Liver (tissue), 8 donors: ENCODE measurements at regions not wholly inside any gene's neighbourhood (a gene's known extent, or its start where the extent isn't known, plus 50 kb on each side); places are given as distances from the start of the nearest gene placed in this dataset.

Source experiments
- DNase-seq: peaks from one replicate; pipeline ENCODE4 v3.0.0-alpha.2; 2017; ENCODE audit warnings: low spot score
- H3K27ac ChIP-seq, 2 donors: one replicate each; pipeline ENCODE4 v1.7.0; 2013; ENCODE audit warnings: inconsistent platforms in 2 of 2, low read length in 2 of 2, control low read depth in 1 of 2, low read depth in 1 of 2, mild to moderate bottlenecking in 1 of 2
- H3K27me3 ChIP-seq, 4 donors: one replicate each; pipeline versions ENCODE4 v1.6.1 to v1.7.0; 2013; ENCODE audit warnings: low read length in 3 of 4, inconsistent platforms in 1 of 4, mild to moderate bottlenecking in 1 of 4, moderate library complexity in 1 of 4; ENCODE audit not compliant: control insufficient read depth in 4 of 4, insufficient read depth in 4 of 4
- H3K36me3 ChIP-seq, 4 donors: one replicate each; pipeline versions ENCODE4 v1.6.1 to v1.7.0; 2013; ENCODE audit warnings: low read length in 3 of 4, mild to moderate bottlenecking in 3 of 4, low read depth in 1 of 4, moderate library complexity in 1 of 4; ENCODE audit not compliant: control insufficient read depth in 4 of 4, insufficient read depth in 3 of 4
- H3K4me1 ChIP-seq, 4 donors: one replicate each; pipeline versions ENCODE4 v1.6.1 to v1.7.0; 2013; ENCODE audit warnings: low read length in 3 of 4, mild to moderate bottlenecking in 3 of 4, moderate library complexity in 1 of 4; ENCODE audit not compliant: control insufficient read depth in 4 of 4, insufficient read depth in 4 of 4
- H3K4me3 ChIP-seq, 3 donors: one replicate each; pipeline versions ENCODE4 v1.6.1 to v1.7.0; 2013; ENCODE audit warnings: low read length in 3 of 3, control low read depth in 1 of 3, low read depth in 1 of 3, mild to moderate bottlenecking in 1 of 3
- H3K9ac ChIP-seq, 2 donors: one replicate each; pipeline ENCODE4 v1.7.0; 2013; ENCODE audit warnings: low read length in 2 of 2, mild to moderate bottlenecking in 2 of 2, moderate library complexity in 2 of 2, control low read depth in 1 of 2, low read depth in 1 of 2
- H3K9me3 ChIP-seq, 4 donors: one replicate each; pipeline versions ENCODE4 v1.6.1 to v1.7.0; 2013; ENCODE audit warnings: low read length in 3 of 4; ENCODE audit not compliant: control insufficient read depth in 4 of 4
- CTCF ChIP-seq: fragments of 150-350 bp; IDR thresholded peaks from 2 replicates; pipeline ENCODE4 v1.5.1; 2017; ENCODE audit warnings: improper control_type of control experiment, low read depth, low read length; ENCODE audit not compliant: missing input control
- EGR1 ChIP-seq, 2 donors: IDR thresholded peaks; 2 replicates each; pipeline ENCODE4 v1.6.1; 2016 to 2018; ENCODE audit warnings: antibody characterized with exemption in 2 of 2, low read depth in 2 of 2
- FOXA1 ChIP-seq: IDR thresholded peaks from 2 replicates; pipeline ENCODE4 v1.6.1; 2016; ENCODE audit warnings: antibody characterized with exemption
- FOXA2 ChIP-seq: IDR thresholded peaks from 2 replicates; pipeline ENCODE4 v1.6.1; 2016; ENCODE audit warnings: antibody characterized with exemption
- GABPA ChIP-seq, 2 donors: IDR thresholded peaks in 1 of 2; conservative IDR thresholded peaks in 1 of 2; 2 replicates each; pipeline ENCODE4 v1.6.1; 2016; ENCODE audit warnings: antibody characterized with exemption in 2 of 2, mild to moderate bottlenecking in 1 of 2, moderate library complexity in 1 of 2
- HNF4A ChIP-seq, 2 donors: conservative IDR thresholded peaks; 2 replicates each; pipeline ENCODE4 v1.6.1; 2016; ENCODE audit warnings: antibody characterized with exemption in 2 of 2, mild to moderate bottlenecking in 2 of 2
- HNF4G ChIP-seq: IDR thresholded peaks from 2 replicates; pipeline ENCODE4 v1.6.1; 2016; ENCODE audit warnings: antibody characterized with exemption
- JUND ChIP-seq, 2 donors: IDR thresholded peaks; 2 replicates each; pipeline ENCODE4 v1.6.1; 2016; ENCODE audit warnings: antibody characterized with exemption in 2 of 2
- NR2F2 ChIP-seq: IDR thresholded peaks from 2 replicates; pipeline ENCODE4 v1.6.1; 2016; ENCODE audit warnings: antibody characterized with exemption
- RAD21 ChIP-seq, 2 donors: IDR thresholded peaks; 2 replicates each; pipeline ENCODE4 v1.6.1; 2016; ENCODE audit warnings: antibody characterized with exemption in 2 of 2, mild to moderate bottlenecking in 2 of 2
- REST ChIP-seq: IDR thresholded peaks from 2 replicates; pipeline ENCODE4 v1.6.1; 2016; ENCODE audit warnings: antibody characterized with exemption, mild to moderate bottlenecking
- RXRA ChIP-seq, 2 donors: IDR thresholded peaks; 2 replicates each; pipeline ENCODE4 v1.6.1; 2017 to 2018; ENCODE audit warnings: antibody characterized with exemption in 2 of 2, mild to moderate bottlenecking in 1 of 2
- SP1 ChIP-seq: IDR thresholded peaks from 2 replicates; pipeline ENCODE4 v1.6.1; 2018; ENCODE audit warnings: antibody characterized with exemption, mild to moderate bottlenecking
- TAF1 ChIP-seq: conservative IDR thresholded peaks from 2 replicates; pipeline ENCODE4 v1.6.1; 2016; ENCODE audit warnings: antibody characterized with exemption, mild to moderate bottlenecking
- YY1 ChIP-seq: IDR thresholded peaks from 2 replicates; pipeline ENCODE4 v1.6.1; 2016; ENCODE audit warnings: antibody characterized with exemption, mild to moderate bottlenecking
- WGBS: extraction: QIAGEN DNeasy Blood & Tissue Kit; methylation state at CpG from one replicate; pipeline ENCODE4 v1.1.7; 2013; 5-methylcytosine and 5-hydroxymethylcytosine counted together
- TF ChIP-seq, protein P1 (sequence below): IDR thresholded peaks from 2 replicates; pipeline ENCODE4 v1.6.1; 2016; ENCODE audit warnings: antibody characterized with exemption
- TF ChIP-seq, protein P2 (sequence below): IDR thresholded peaks from 2 replicates; pipeline ENCODE4 v1.6.1; 2016; ENCODE audit warnings: antibody characterized with exemption
- TF ChIP-seq, protein P3 (sequence below): IDR thresholded peaks from 2 replicates; pipeline ENCODE4 v1.6.1; 2016; ENCODE audit warnings: antibody characterized with exemption
- donor health status: healthy.
- donor health status: healthy.
- donor health status: healthy.
- donor health status: healthy.
- donor health status: healthy.

DNA sequence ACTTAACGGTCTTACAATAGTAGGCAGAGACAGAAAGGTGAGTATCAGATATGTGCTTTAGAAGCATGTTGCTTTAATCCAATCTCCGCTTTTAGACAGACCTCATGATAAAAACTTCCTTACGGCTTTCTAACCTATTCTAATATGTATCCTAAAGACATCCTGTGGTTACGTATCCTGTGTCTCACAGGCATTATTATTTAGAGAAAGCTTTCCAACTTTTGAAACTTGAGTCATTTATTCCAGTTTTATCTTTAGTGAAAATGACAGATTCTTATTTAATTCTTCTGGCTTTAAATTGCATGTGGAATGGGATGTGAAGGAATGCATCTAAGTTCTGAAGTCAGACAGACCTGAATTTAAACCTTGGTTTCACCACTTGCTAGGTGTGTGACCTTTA, 118.9 kb downstream of the OTUD1 start (continued):
- no peak for TF ChIP-seq CTCF
- no peak for TF ChIP-seq RAD21 (IDR thresholded peaks at IDR 0.05)
- TF ChIP-seq TAF1: no peak
- TF ChIP-seq, protein P1, sequence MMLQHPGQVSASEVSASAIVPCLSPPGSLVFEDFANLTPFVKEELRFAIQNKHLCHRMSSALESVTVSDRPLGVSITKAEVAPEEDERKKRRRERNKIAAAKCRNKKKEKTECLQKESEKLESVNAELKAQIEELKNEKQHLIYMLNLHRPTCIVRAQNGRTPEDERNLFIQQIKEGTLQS: no peak
- TF ChIP-seq FOXA2: no peak

DNA sequence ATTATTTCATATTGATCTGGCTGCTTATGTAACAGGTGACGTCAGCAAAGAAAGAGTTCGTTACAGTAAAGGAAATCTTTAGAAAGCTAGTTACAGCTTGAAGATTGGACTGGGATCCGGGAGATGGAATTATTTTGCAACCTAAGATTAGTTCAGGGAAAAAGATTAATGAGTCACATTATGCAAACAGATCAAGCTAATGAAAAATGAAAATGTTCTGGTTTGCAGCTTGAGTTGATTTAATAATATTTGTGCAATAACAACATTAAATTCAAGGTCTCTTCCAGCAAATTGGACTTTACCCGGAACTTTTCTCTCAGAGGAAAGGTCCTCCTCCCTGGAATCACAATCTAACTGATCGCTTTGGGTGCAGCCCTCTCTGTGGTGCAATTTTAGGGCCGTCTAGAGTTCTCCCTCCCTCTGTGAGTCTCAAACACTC, 119.5 kb downstream of the OTUD1 start:
- peaks cover 0 to 5% (median 3%) of the 10 kb centered on the region in 4 donors for H3K9me3 ChIP-seq
- no peak overlapping the region for H3K9ac ChIP-seq
- no peaks in the 10 kb centered on the region for H3K27me3 ChIP-seq
- H3K4me3 ChIP-seq: peak overlapping the region in 2 of 3 donors; percentile 11 to 32
- 25% methylated on average over 6 of the region's 6 CpGs for WGBS
- H3K36me3 ChIP-seq: no peaks in the 10 kb centered on the region
- no peak for DNase-seq
- TF ChIP-seq, protein P1: peak; percentile 31
- TF ChIP-seq SP1 (peak; percentile 54), RXRA (IDR thresholded peaks at IDR 0.05) (peak; percentile 32 to 38), CTCF (no peak), GABPA (IDR thresholded peaks at IDR 0.05 in 1 of 2, conservative IDR thresholded peaks at IDR 0.05 in 1 of 2) (no peak), TAF1 (no peak), NR2F2 (no peak), EGR1 (IDR thresholded peaks at IDR 0.05; ENCODE audit: low read depth in 2 of 2) (no peak), HNF4G (peak; percentile 42), FOXA1 (no peak), JUND (IDR thresholded peaks at IDR 0.05) (peak; percentile 56 to 70), YY1 (no peak), RAD21 (IDR thresholded peaks at IDR 0.05) (no peak), FOXA2 (no peak), REST (no peak), HNF4A (conservative IDR thresholded peaks at IDR 0.05) (peak; percentile 75 to 81)
- TF ChIP-seq, protein P2, sequence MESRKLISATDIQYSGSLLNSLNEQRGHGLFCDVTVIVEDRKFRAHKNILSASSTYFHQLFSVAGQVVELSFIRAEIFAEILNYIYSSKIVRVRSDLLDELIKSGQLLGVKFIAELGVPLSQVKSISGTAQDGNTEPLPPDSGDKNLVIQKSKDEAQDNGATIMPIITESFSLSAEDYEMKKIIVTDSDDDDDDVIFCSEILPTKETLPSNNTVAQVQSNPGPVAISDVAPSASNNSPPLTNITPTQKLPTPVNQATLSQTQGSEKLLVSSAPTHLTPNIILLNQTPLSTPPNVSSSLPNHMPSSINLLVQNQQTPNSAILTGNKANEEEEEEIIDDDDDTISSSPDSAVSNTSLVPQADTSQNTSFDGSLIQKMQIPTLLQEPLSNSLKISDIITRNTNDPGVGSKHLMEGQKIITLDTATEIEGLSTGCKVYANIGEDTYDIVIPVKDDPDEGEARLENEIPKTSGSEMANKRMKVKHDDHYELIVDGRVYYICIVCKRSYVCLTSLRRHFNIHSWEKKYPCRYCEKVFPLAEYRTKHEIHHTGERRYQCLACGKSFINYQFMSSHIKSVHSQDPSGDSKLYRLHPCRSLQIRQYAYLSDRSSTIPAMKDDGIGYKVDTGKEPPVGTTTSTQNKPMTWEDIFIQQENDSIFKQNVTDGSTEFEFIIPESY: no peak
- TF ChIP-seq, protein P3, sequence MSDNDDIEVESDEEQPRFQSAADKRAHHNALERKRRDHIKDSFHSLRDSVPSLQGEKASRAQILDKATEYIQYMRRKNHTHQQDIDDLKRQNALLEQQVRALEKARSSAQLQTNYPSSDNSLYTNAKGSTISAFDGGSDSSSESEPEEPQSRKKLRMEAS: no peak
- H3K4me1 ChIP-seq: peaks cover 2 to 14% (median 4%) of the 10 kb centered on the region in 4 donors
- H3K27ac ChIP-seq: peak overlapping the region; percentile 9 to 46
